ENCODE measurements at regions not wholly inside any gene's neighbourhood (a gene's known extent, or its start where the extent isn't known, plus 50 kb on each side); places are given as distances from the start of the nearest gene placed in this dataset.

DNA sequence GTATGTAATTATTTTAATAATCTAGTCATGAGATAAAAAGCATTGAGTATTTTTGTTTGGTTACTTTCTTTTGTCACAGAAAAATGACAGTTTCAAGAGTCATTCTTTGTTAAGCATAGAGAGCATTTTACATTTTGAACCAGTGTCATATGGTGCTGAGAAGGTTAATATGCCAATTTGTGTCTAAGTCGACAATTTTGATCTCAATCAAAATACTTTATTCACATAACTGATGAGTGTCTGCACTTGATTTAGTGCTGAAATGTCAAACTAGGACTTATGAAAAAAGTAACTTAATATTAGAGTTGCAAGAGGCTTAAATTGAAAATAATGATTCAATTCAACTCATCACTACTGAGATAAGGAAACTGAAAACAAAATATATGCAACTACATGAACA, 1804.6 kb upstream of the ACO1 start:
- Histone ChIP-seq H4K20me1 (ENCODE audit: insufficient read depth, low read length) (no peaks in the 10 kb centered on the region), H3K4me1 (ENCODE audit: insufficient read depth, low read length, severe bottlenecking) (no peaks in the 10 kb centered on the region), H2AFZ (ENCODE audit: low read length) (no peak overlapping the region), H3K9me2 (ENCODE audit: low read depth, low read length) (no peaks in the 10 kb centered on the region), H3K36me3 (ENCODE audit: insufficient read depth, low read length) (no peaks in the 10 kb centered on the region; the same call in 1 of the 2 replicates), H3K4me3 (ENCODE audit: low read depth, low read length, poor library complexity, severe bottlenecking) (no peak overlapping the region), H3K9ac (ENCODE audit: low read length) (no peak overlapping the region), H3K79me2 (ENCODE audit: insufficient read depth, low read length) (no peaks in the 10 kb centered on the region), H3K27ac (ENCODE audit: low read depth, low read length, poor library complexity, severe bottlenecking) (no peak overlapping the region), H3F3A (ENCODE audit: insufficient read depth, low read length) (no peaks in the 10 kb centered on the region), H3K9me3 (ENCODE audit: low read length) (no peaks in the 10 kb centered on the region), H3K27me3 (ENCODE audit: insufficient read depth, low read length) (no peaks in the 10 kb centered on the region), H3K4me2 (ENCODE audit: low read length) (no peak overlapping the region)
- TF ChIP-seq EZH2 (IDR thresholded peaks at IDR 0.05; ENCODE audit: borderline replicate concordance, low read length) = no peak
- TF ChIP-seq, protein P1, sequence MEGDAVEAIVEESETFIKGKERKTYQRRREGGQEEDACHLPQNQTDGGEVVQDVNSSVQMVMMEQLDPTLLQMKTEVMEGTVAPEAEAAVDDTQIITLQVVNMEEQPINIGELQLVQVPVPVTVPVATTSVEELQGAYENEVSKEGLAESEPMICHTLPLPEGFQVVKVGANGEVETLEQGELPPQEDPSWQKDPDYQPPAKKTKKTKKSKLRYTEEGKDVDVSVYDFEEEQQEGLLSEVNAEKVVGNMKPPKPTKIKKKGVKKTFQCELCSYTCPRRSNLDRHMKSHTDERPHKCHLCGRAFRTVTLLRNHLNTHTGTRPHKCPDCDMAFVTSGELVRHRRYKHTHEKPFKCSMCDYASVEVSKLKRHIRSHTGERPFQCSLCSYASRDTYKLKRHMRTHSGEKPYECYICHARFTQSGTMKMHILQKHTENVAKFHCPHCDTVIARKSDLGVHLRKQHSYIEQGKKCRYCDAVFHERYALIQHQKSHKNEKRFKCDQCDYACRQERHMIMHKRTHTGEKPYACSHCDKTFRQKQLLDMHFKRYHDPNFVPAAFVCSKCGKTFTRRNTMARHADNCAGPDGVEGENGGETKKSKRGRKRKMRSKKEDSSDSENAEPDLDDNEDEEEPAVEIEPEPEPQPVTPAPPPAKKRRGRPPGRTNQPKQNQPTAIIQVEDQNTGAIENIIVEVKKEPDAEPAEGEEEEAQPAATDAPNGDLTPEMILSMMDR (IDR thresholded peaks at IDR 0.05; ENCODE audit: low read length) = no peak

DNA sequence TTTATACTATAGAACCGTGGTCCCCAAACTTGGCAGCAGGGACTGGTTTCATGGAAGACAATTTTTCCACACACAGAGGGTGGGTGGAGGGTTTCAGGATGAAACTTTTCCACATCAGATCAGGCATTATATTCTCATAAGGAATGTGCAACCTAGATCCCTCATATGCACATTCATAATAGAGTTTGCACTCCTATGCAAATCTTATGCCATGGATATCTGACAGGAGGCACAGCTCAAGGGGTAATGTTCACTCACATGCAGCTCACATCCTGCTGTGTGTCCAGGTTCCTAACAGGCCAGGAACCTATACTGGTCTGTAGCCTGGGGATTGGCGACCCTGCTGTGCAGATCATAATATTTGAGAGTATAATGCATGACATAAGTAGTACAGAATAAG, 1802.2 kb upstream of the ACO1 start:
- Histone ChIP-seq H3K27me3 (ENCODE audit: insufficient read depth, low read length) (no peaks in the 10 kb centered on the region), H2AFZ (ENCODE audit: low read length) (no peak overlapping the region), H3K9me3 (ENCODE audit: low read length) (no peaks in the 10 kb centered on the region), H3K9ac (ENCODE audit: low read length) (no peak overlapping the region), H3K4me3 (ENCODE audit: low read depth, low read length, poor library complexity, severe bottlenecking) (no peak overlapping the region), H3K4me2 (ENCODE audit: low read length) (no peak overlapping the region), H3F3A (ENCODE audit: insufficient read depth, low read length) (no peaks in the 10 kb centered on the region), H3K4me1 (ENCODE audit: insufficient read depth, low read length, severe bottlenecking) (no peaks in the 10 kb centered on the region), H3K9me2 (ENCODE audit: low read depth, low read length) (no peaks in the 10 kb centered on the region), H3K79me2 (ENCODE audit: insufficient read depth, low read length) (no peaks in the 10 kb centered on the region), H3K27ac (ENCODE audit: low read depth, low read length, poor library complexity, severe bottlenecking) (no peak overlapping the region), H3K36me3 (ENCODE audit: insufficient read depth, low read length) (no peaks in the 10 kb centered on the region), H4K20me1 (ENCODE audit: insufficient read depth, low read length) (no peaks in the 10 kb centered on the region)
- TF ChIP-seq EZH2 (IDR thresholded peaks at IDR 0.05; ENCODE audit: borderline replicate concordance, low read length) = no peak
- TF ChIP-seq, protein P1 (IDR thresholded peaks at IDR 0.05; ENCODE audit: low read length) = no peak

DNA sequence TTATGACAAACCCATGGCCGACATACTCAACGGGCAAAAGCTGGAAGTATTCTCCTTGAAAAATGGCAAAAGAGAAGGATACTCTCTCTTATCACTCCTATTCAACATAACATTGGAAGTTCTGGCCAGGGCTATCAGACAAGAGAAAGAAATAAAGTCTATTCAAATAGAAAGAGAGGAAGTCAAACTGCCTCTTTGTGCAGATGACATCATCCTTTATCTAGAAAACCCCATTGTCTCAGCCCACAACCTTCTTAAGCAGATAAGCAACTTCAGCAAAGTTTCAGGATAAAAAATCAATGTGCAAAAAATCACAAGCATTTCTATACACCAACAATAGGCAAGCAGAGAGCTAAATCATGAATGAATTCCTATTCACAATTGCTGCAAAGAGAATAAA, 1799.9 kb upstream of the ACO1 start:
- no peaks in the 10 kb centered on the region for H3K27me3 ChIP-seq (ENCODE audit: insufficient read depth, low read length)
- H3K4me3 ChIP-seq (ENCODE audit: low read depth, low read length, poor library complexity, severe bottlenecking) = no peak overlapping the region
- H3K9me3 ChIP-seq (ENCODE audit: low read length) = no peaks in the 10 kb centered on the region
- H4K20me1 ChIP-seq (ENCODE audit: insufficient read depth, low read length) = no peaks in the 10 kb centered on the region
- no peaks in the 10 kb centered on the region for H3K79me2 ChIP-seq (ENCODE audit: insufficient read depth, low read length)
- no peaks in the 10 kb centered on the region for H3F3A ChIP-seq (ENCODE audit: insufficient read depth, low read length)
- no peaks in the 10 kb centered on the region for H3K36me3 ChIP-seq (ENCODE audit: insufficient read depth, low read length)
- H3K27ac ChIP-seq (ENCODE audit: low read depth, low read length, poor library complexity, severe bottlenecking) = no peak overlapping the region
- H3K9me2 ChIP-seq (ENCODE audit: low read depth, low read length) = no peaks in the 10 kb centered on the region
- H3K9ac ChIP-seq (ENCODE audit: low read length) = no peak overlapping the region
- no peak overlapping the region for H2AFZ ChIP-seq (ENCODE audit: low read length)
- TF ChIP-seq, protein P1 (IDR thresholded peaks at IDR 0.05; ENCODE audit: low read length) = no peak
- TF ChIP-seq EZH2 (IDR thresholded peaks at IDR 0.05; ENCODE audit: borderline replicate concordance, low read length) = no peak
- no peak overlapping the region for H3K4me2 ChIP-seq (ENCODE audit: low read length)
- no peaks in the 10 kb centered on the region for H3K4me1 ChIP-seq (ENCODE audit: insufficient read depth, low read length, severe bottlenecking)
